ENCODE measurements at regions not wholly inside any gene's neighbourhood (a gene's known extent, or its start where the extent isn't known, plus 50 kb on each side); places are given as distances from the start of the nearest gene placed in this dataset.
"Not testable (repeated sequence)": the region's sequence is repeated elsewhere in the genome, so short reads cannot be mapped to it uniquely, and the experiment has no call there.

DNA sequence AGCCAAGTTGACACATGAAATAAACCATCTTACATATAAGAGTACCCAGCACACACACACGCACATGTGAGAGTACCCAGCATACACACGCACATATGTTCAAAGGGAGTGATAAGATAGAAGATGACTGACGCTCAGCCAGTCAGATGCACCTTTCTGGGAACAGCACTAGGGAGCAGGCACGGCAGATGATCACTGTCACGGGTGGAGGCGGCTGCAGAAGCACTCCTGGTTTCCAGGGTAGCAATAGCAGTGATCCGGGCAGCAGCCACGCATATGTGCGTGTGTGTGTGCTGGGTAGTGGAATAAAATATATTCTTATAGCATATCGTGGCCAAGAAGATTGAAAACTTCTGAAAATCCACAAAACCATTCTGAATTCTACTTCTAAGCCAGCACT, 85.8 kb upstream of the NAMPT start:
- WGBS, 2 donors: 91 to 94% methylated on average over 10 of the region's 10 CpGs

DNA sequence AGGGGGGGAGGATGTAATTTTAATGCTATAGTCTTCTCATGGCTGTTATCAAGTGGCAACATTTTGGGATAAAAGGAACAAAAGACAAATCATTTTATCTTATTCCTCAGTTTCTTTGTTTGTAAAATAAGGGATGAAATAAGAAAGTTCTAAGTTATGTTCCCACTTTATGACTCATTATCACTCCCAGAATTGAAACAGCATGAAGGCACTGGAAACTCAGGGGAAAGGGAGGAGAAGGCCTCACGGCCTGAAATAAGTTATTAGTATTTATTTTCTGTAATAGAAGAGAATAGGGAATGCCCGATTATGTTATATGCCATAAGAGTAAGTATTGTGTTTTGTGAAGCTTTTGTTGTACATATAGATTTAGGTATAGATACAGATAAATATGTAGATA, 85.0 kb upstream of the NAMPT start:
- WGBS, 2 donors: 85 to 87% methylated on average over 2 of the region's 2 CpGs
- H3K27ac ChIP-seq (ENCODE audit: low read depth in 2 of 2, low read length in 1 of 2): no peak overlapping the region
- H3K9me3 ChIP-seq (ENCODE audit: control insufficient read depth in 2 of 2, insufficient read depth in 1 of 2, low read depth in 1 of 2, low read length in 1 of 2): no peaks in the 10 kb centered on the region
- H3K27me3 ChIP-seq (ENCODE audit: control insufficient read depth in 1 of 2, insufficient read depth in 2 of 2, low read length in 2 of 2): no peaks in the 10 kb centered on the region
- no peak overlapping the region for H3K4me3 ChIP-seq (ENCODE audit: low read depth in 1 of 2, low read length in 2 of 2)
- no peaks in the 10 kb centered on the region for H3K36me3 ChIP-seq (ENCODE audit: control insufficient read depth in 2 of 2, insufficient read depth in 2 of 2, low read length in 1 of 2)
- peaks cover 0 to 3% of the 10 kb centered on the region in 2 donors for H3K4me1 ChIP-seq (ENCODE audit: control insufficient read depth in 2 of 2, insufficient read depth in 2 of 2, low read length in 1 of 2)

More for the DNA sequence above, 85.8 kb upstream of the NAMPT start:
- Histone ChIP-seq H3K36me3 (ENCODE audit: control insufficient read depth in 2 of 2, insufficient read depth in 2 of 2, low read length in 1 of 2) (no peaks in the 10 kb centered on the region), H3K4me3 (ENCODE audit: low read depth in 1 of 2, low read length in 2 of 2) (no peak overlapping the region), H3K4me1 (ENCODE audit: control insufficient read depth in 2 of 2, insufficient read depth in 2 of 2, low read length in 1 of 2) (peaks cover 0 to 3% of the 10 kb centered on the region in 2 donors), H3K27ac (ENCODE audit: low read depth in 2 of 2, low read length in 1 of 2) (no peak overlapping the region), H3K9me3 (ENCODE audit: control insufficient read depth in 2 of 2, insufficient read depth in 1 of 2, low read depth in 1 of 2, low read length in 1 of 2) (no peaks in the 10 kb centered on the region), H3K27me3 (ENCODE audit: control insufficient read depth in 1 of 2, insufficient read depth in 2 of 2, low read length in 2 of 2) (no peaks in the 10 kb centered on the region)

- Histone ChIP-seq H3K9me3 (ENCODE audit: control insufficient read depth in 2 of 2, insufficient read depth in 1 of 2, low read depth in 1 of 2, low read length in 1 of 2) (no peaks in the 10 kb centered on the region), H3K27ac (ENCODE audit: low read depth in 2 of 2, low read length in 1 of 2) (peak overlapping the region in 1 of 2 donors; percentile 9), H3K27me3 (ENCODE audit: control insufficient read depth in 1 of 2, insufficient read depth in 2 of 2, low read length in 2 of 2) (no peaks in the 10 kb centered on the region), H3K36me3 (ENCODE audit: control insufficient read depth in 2 of 2, insufficient read depth in 2 of 2, low read length in 1 of 2) (no peaks in the 10 kb centered on the region), H3K4me1 (ENCODE audit: control insufficient read depth in 2 of 2, insufficient read depth in 2 of 2, low read length in 1 of 2) (peaks cover 0 to 3% of the 10 kb centered on the region in 2 donors), H3K4me3 (ENCODE audit: low read depth in 1 of 2, low read length in 2 of 2) (no peak overlapping the region)
- WGBS, 2 donors: 51 to 76% methylated on average over 3 of the region's 3 CpGs
These were observed 84.6 kb upstream of the NAMPT start for GRCh38 chr7:106369352-106369751.

DNA sequence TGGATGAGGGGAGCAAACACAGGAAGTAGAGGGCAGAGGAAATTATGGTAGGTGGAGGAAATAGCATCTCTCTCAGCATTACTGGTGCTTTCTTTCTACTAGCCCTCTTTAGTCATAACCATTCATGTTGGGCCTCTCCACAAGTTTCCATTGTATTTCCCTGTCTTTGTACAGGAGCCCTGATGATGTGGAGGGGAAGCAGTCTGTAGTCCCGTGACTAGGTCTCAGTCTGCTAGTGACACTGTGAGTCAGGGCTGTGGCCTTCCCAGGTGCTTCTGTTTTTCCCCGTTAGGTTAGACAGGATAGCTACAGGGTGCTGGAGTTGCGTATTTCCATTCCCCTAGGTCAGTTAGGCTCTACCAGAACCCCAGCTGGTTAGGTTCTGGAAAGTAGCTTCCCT, 82.9 kb upstream of the NAMPT start:
- 86 to 87% methylated on average over 3 of the region's 3 CpGs for WGBS, 2 donors
- H3K27ac ChIP-seq (ENCODE audit: low read depth in 2 of 2, low read length in 1 of 2): no peak overlapping the region
- H3K27me3 ChIP-seq (ENCODE audit: control insufficient read depth in 1 of 2, insufficient read depth in 2 of 2, low read length in 2 of 2): no peaks in the 10 kb centered on the region
- H3K4me1 ChIP-seq (ENCODE audit: control insufficient read depth in 2 of 2, insufficient read depth in 2 of 2, low read length in 1 of 2): peaks cover 0 to 4% of the 10 kb centered on the region in 2 donors
- H3K9me3 ChIP-seq (ENCODE audit: control insufficient read depth in 2 of 2, insufficient read depth in 1 of 2, low read depth in 1 of 2, low read length in 1 of 2): no peaks in the 10 kb centered on the region
- H3K36me3 ChIP-seq (ENCODE audit: control insufficient read depth in 2 of 2, insufficient read depth in 2 of 2, low read length in 1 of 2): no peaks in the 10 kb centered on the region
- no peak overlapping the region for H3K4me3 ChIP-seq (ENCODE audit: low read depth in 1 of 2, low read length in 2 of 2)

- Histone ChIP-seq H3K36me3 (ENCODE audit: control insufficient read depth in 2 of 2, insufficient read depth in 2 of 2, low read length in 1 of 2) (no peaks in the 10 kb centered on the region), H3K27ac (ENCODE audit: low read depth in 2 of 2, low read length in 1 of 2) (no peak overlapping the region), H3K4me1 (ENCODE audit: control insufficient read depth in 2 of 2, insufficient read depth in 2 of 2, low read length in 1 of 2) (peaks cover 0 to 4% of the 10 kb centered on the region in 2 donors), H3K27me3 (ENCODE audit: control insufficient read depth in 1 of 2, insufficient read depth in 2 of 2, low read length in 2 of 2) (no peaks in the 10 kb centered on the region), H3K9me3 (ENCODE audit: control insufficient read depth in 2 of 2, insufficient read depth in 1 of 2, low read depth in 1 of 2, low read length in 1 of 2) (no peaks in the 10 kb centered on the region), H3K4me3 (ENCODE audit: low read depth in 1 of 2, low read length in 2 of 2) (no peak overlapping the region)
- 69 to 71% methylated on average over 3 of the region's 3 CpGs for WGBS, 2 donors
These were observed 82.2 kb upstream of the NAMPT start for GRCh38 chr7:106367018-106367420.

GRCh38 chr7:106365252-106366005, 80.6 kb upstream of the NAMPT start:
- no peaks in the 10 kb centered on the region for H3K27me3 ChIP-seq (ENCODE audit: control insufficient read depth in 1 of 2, insufficient read depth in 2 of 2, low read length in 2 of 2)
- peak overlapping the region; percentile 32 to 80 for H3K27ac ChIP-seq (ENCODE audit: low read depth in 2 of 2, low read length in 1 of 2)
- no peaks in the 10 kb centered on the region for H3K9me3 ChIP-seq (ENCODE audit: control insufficient read depth in 2 of 2, insufficient read depth in 1 of 2, low read depth in 1 of 2, low read length in 1 of 2)
- H3K4me1 ChIP-seq (ENCODE audit: control insufficient read depth in 2 of 2, insufficient read depth in 2 of 2, low read length in 1 of 2): peaks cover 0 to 4% of the 10 kb centered on the region in 2 donors
- H3K36me3 ChIP-seq (ENCODE audit: control insufficient read depth in 2 of 2, insufficient read depth in 2 of 2, low read length in 1 of 2): no peaks in the 10 kb centered on the region
- no peak overlapping the region for H3K4me3 ChIP-seq (ENCODE audit: low read depth in 1 of 2, low read length in 2 of 2)
- 47 to 55% methylated on average over 3 of the region's 3 CpGs for WGBS, 2 donors

- not testable (repeated sequence) for H3K4me3 ChIP-seq (ENCODE audit: low read depth in 1 of 2, low read length in 2 of 2); H3K27me3 ChIP-seq (ENCODE audit: control insufficient read depth in 1 of 2, insufficient read depth in 2 of 2, low read length in 2 of 2); H3K36me3 ChIP-seq (ENCODE audit: control insufficient read depth in 2 of 2, insufficient read depth in 2 of 2, low read length in 1 of 2); H3K4me1 ChIP-seq (ENCODE audit: control insufficient read depth in 2 of 2, insufficient read depth in 2 of 2, low read length in 1 of 2); H3K27ac ChIP-seq (ENCODE audit: low read depth in 2 of 2, low read length in 1 of 2); H3K9me3 ChIP-seq (ENCODE audit: control insufficient read depth in 2 of 2, insufficient read depth in 1 of 2, low read depth in 1 of 2, low read length in 1 of 2)
- 77 to 85% methylated on average over 2 of the region's 2 CpGs for WGBS, 2 donors
These were observed 77.7 kb upstream of the NAMPT start for GRCh38 chr7:106362507-106362906.

GRCh38 chr7:106358103-106358663, 73.4 kb upstream of the NAMPT start:
- Histone ChIP-seq H3K9me3 (ENCODE audit: control insufficient read depth in 2 of 2, insufficient read depth in 1 of 2, low read depth in 1 of 2, low read length in 1 of 2) (no peaks in the 10 kb centered on the region), H3K4me3 (ENCODE audit: low read depth in 1 of 2, low read length in 2 of 2) (no peak overlapping the region), H3K4me1 (ENCODE audit: control insufficient read depth in 2 of 2, insufficient read depth in 2 of 2, low read length in 1 of 2) (no peaks in the 10 kb centered on the region), H3K27me3 (ENCODE audit: control insufficient read depth in 1 of 2, insufficient read depth in 2 of 2, low read length in 2 of 2) (no peaks in the 10 kb centered on the region), H3K36me3 (ENCODE audit: control insufficient read depth in 2 of 2, insufficient read depth in 2 of 2, low read length in 1 of 2) (no peaks in the 10 kb centered on the region), H3K27ac (ENCODE audit: low read depth in 2 of 2, low read length in 1 of 2) (no peak overlapping the region)
- WGBS, 2 donors: 51 to 85% methylated on average over 2 of the region's 2 CpGs

- Histone ChIP-seq H3K4me3 (ENCODE audit: low read depth in 1 of 2, low read length in 2 of 2) (no peak overlapping the region), H3K4me1 (ENCODE audit: control insufficient read depth in 2 of 2, insufficient read depth in 2 of 2, low read length in 1 of 2) (no peaks in the 10 kb centered on the region), H3K36me3 (ENCODE audit: control insufficient read depth in 2 of 2, insufficient read depth in 2 of 2, low read length in 1 of 2) (no peaks in the 10 kb centered on the region), H3K27me3 (ENCODE audit: control insufficient read depth in 1 of 2, insufficient read depth in 2 of 2, low read length in 2 of 2) (no peaks in the 10 kb centered on the region), H3K27ac (ENCODE audit: low read depth in 2 of 2, low read length in 1 of 2) (no peak overlapping the region), H3K9me3 (ENCODE audit: control insufficient read depth in 2 of 2, insufficient read depth in 1 of 2, low read depth in 1 of 2, low read length in 1 of 2) (no peaks in the 10 kb centered on the region)
- 77 to 83% methylated on average over 4 of the region's 4 CpGs for WGBS, 2 donors
These were observed 72.9 kb upstream of the NAMPT start for GRCh38 chr7:106357675-106358074.

DNA sequence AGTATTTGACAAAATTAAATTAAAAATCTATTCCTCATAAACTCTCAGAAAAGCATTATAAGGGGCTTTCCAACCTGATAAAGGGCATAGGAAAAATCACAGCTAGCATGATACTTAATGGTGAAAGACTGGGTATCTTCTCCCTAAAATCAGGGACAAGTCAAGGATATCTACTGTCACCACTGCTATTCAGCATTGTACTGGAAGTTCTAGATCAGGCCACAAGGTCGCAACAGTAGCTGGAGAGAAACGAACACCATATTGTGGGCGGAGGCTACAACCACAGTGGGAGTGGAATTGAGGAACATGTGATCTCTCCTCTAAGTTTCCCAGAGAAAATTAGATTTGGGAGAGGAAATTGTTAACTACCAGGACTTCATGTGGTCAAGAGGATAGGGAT, 70.0 kb upstream of the NAMPT start:
- H3K4me1 ChIP-seq (ENCODE audit: control insufficient read depth in 2 of 2, insufficient read depth in 2 of 2, low read length in 1 of 2): no peaks in the 10 kb centered on the region
- 82 to 91% methylated on average over 3 of the region's 3 CpGs for WGBS, 2 donors
- no peaks in the 10 kb centered on the region for H3K9me3 ChIP-seq (ENCODE audit: control insufficient read depth in 2 of 2, insufficient read depth in 1 of 2, low read depth in 1 of 2, low read length in 1 of 2)
- no peak overlapping the region for H3K4me3 ChIP-seq (ENCODE audit: low read depth in 1 of 2, low read length in 2 of 2)
- no peak overlapping the region for H3K27ac ChIP-seq (ENCODE audit: low read depth in 2 of 2, low read length in 1 of 2)
- no peaks in the 10 kb centered on the region for H3K36me3 ChIP-seq (ENCODE audit: control insufficient read depth in 2 of 2, insufficient read depth in 2 of 2, low read length in 1 of 2)
- H3K27me3 ChIP-seq (ENCODE audit: control insufficient read depth in 1 of 2, insufficient read depth in 2 of 2, low read length in 2 of 2): no peaks in the 10 kb centered on the region

All from esophagus (tissue), 2 donors.